Activated T-cell treated with anti-CD3 and anti-CD28 coated beads, Interleukin-2, amount 50 U/mL, for 4 hours (primary cell): ENCODE measurements at regions not wholly inside any gene's neighbourhood (a gene's known extent, or its start where the extent isn't known, plus 50 kb on each side); places are given as distances from the start of the nearest gene placed in this dataset.
A peak's percentile ranks its signal among the peaks of the same experiment; 100 is the strongest.
"Not testable (repeated sequence)": the region's sequence is repeated elsewhere in the genome, so short reads cannot be mapped to it uniquely, and the experiment has no call there.

ENCODE experiments used
- ATAC-seq, 2 donors: fragments of 200-7000 bp; cut with Tn5 transposase; one replicate each; pipeline ENCODE4 v1.10.0; 2021
- DNase-seq: peaks from one replicate; pipeline ENCODE4 v3.0.0-alpha.2; 2020
- H3K27me3 Mint-ChIP-seq: one replicate; pipeline ENCODE4 v1.8.0; 2021; ENCODE audit warnings: low read depth, mixed read lengths
- H3K36me3 Mint-ChIP-seq: one replicate; pipeline ENCODE4 v1.8.0; 2022; ENCODE audit warnings: mixed read lengths; ENCODE audit not compliant: insufficient read depth
- H3K4me1 Mint-ChIP-seq: one replicate; pipeline ENCODE4 v1.8.0; 2021; ENCODE audit warnings: low read depth, mixed read lengths
- H3K4me3 Mint-ChIP-seq: one replicate; pipeline ENCODE4 v1.8.0; 2021; ENCODE audit warnings: mild to moderate bottlenecking, moderate library complexity, mixed read lengths
- H3K9me3 Mint-ChIP-seq: one replicate; pipeline ENCODE4 v1.8.0; 2021; ENCODE audit warnings: mixed read lengths

GRCh38 chrX:39677978-39678791, 419.6 kb downstream of the BCOR start:
- no peak for ATAC-seq
- no peaks in the 10 kb centered on the region for H3K27me3 Mint-ChIP-seq
- no peaks in the 10 kb centered on the region for H3K36me3 Mint-ChIP-seq
- no peak overlapping the region for H3K4me3 Mint-ChIP-seq
- no peak for DNase-seq
- H3K9me3 Mint-ChIP-seq = no peaks in the 10 kb centered on the region
- no peaks in the 10 kb centered on the region for H3K4me1 Mint-ChIP-seq

- H3K4me1 Mint-ChIP-seq = no peaks in the 10 kb centered on the region
- no peaks in the 10 kb centered on the region for H3K9me3 Mint-ChIP-seq
- no peak overlapping the region for H3K4me3 Mint-ChIP-seq
These were observed 418.8 kb downstream of the BCOR start for GRCh38 chrX:39678914-39679313.

GRCh38 chrX:39679497-39680157, 418.1 kb downstream of the BCOR start:
- H3K27me3 Mint-ChIP-seq = no peaks in the 10 kb centered on the region
- no peak for ATAC-seq
- H3K4me3 Mint-ChIP-seq = no peak overlapping the region
- DNase-seq = no peak
- no peaks in the 10 kb centered on the region for H3K4me1 Mint-ChIP-seq
- H3K9me3 Mint-ChIP-seq = no peaks in the 10 kb centered on the region
- H3K36me3 Mint-ChIP-seq = no peaks in the 10 kb centered on the region

More at GRCh38 chrX:39678914-39679313, 418.8 kb downstream of the BCOR start:
- H3K27me3 Mint-ChIP-seq = no peaks in the 10 kb centered on the region
- H3K36me3 Mint-ChIP-seq = no peaks in the 10 kb centered on the region
- DNase-seq = no peak
- no peak for ATAC-seq

GRCh38 chrX:39681885-39682284, 415.9 kb downstream of the BCOR start:
- H3K4me1 Mint-ChIP-seq = no peaks in the 10 kb centered on the region
- DNase-seq (no peak), ATAC-seq (no peak)
- no peaks in the 10 kb centered on the region for H3K36me3 Mint-ChIP-seq
- H3K27me3 Mint-ChIP-seq = peaks cover 7% of the 10 kb centered on the region
- H3K4me3 Mint-ChIP-seq = no peak overlapping the region
- no peaks in the 10 kb centered on the region for H3K9me3 Mint-ChIP-seq

GRCh38 chrX:39682778-39683177, 415.0 kb downstream of the BCOR start:
- Mint-ChIP-seq H3K27me3 (peaks cover 12% of the 10 kb centered on the region), H3K9me3 (no peaks in the 10 kb centered on the region), H3K4me1 (no peaks in the 10 kb centered on the region), H3K36me3 (no peaks in the 10 kb centered on the region), H3K4me3 (no peak overlapping the region)
- DNase-seq (no peak), ATAC-seq (peak; percentile 66)

- H3K36me3 Mint-ChIP-seq = no peaks in the 10 kb centered on the region
- DNase-seq (no peak), ATAC-seq (no peak)
- peaks cover 19% of the 10 kb centered on the region for H3K27me3 Mint-ChIP-seq
- H3K4me1 Mint-ChIP-seq = peaks cover 2% of the 10 kb centered on the region
- no peaks in the 10 kb centered on the region for H3K9me3 Mint-ChIP-seq
- H3K4me3 Mint-ChIP-seq = no peak overlapping the region
These were observed 409.6 kb downstream of the BCOR start for GRCh38 chrX:39688219-39688575.

- Mint-ChIP-seq H3K36me3 (no peaks in the 10 kb centered on the region), H3K4me3 (no peak overlapping the region)
- ATAC-seq = peak; percentile 50 to 70
These were observed 409.0 kb downstream of the BCOR start for GRCh38 chrX:39688576-39689375.

GRCh38 chrX:39689376-39690104, 408.2 kb downstream of the BCOR start:
- peak overlapping the region; percentile 51 for H3K4me3 Mint-ChIP-seq
- H3K9me3 Mint-ChIP-seq = no peaks in the 10 kb centered on the region
- DNase-seq = no peak
- no peaks in the 10 kb centered on the region for H3K36me3 Mint-ChIP-seq
- peaks cover 2% of the 10 kb centered on the region for H3K4me1 Mint-ChIP-seq
- ATAC-seq = no peak
- peaks cover 22% of the 10 kb centered on the region for H3K27me3 Mint-ChIP-seq

More at GRCh38 chrX:39688576-39689375, 409.0 kb downstream of the BCOR start:
- Mint-ChIP-seq H3K4me1 (peaks cover 2% of the 10 kb centered on the region), H3K27me3 (peaks cover 19% of the 10 kb centered on the region), H3K9me3 (no peaks in the 10 kb centered on the region)
- no peak for DNase-seq

GRCh38 chrX:39690541-39691415, 407.0 kb downstream of the BCOR start:
- no peak for DNase-seq
- ATAC-seq = no peak
- peaks cover 21% of the 10 kb centered on the region for H3K27me3 Mint-ChIP-seq
- peaks cover 2% of the 10 kb centered on the region for H3K4me1 Mint-ChIP-seq
- no peak overlapping the region for H3K4me3 Mint-ChIP-seq
- H3K9me3 Mint-ChIP-seq = no peaks in the 10 kb centered on the region
- no peaks in the 10 kb centered on the region for H3K36me3 Mint-ChIP-seq

- Mint-ChIP-seq H3K9me3 (no peaks in the 10 kb centered on the region), H3K27me3 (peaks cover 16% of the 10 kb centered on the region), H3K36me3 (no peaks in the 10 kb centered on the region), H3K4me3 (no peak overlapping the region), H3K4me1 (peaks cover 2% of the 10 kb centered on the region)
- ATAC-seq = no peak
- no peak for DNase-seq
These were observed 406.0 kb downstream of the BCOR start for GRCh38 chrX:39691724-39692123.

GRCh38 chrX:39692796-39693195, 405.0 kb downstream of the BCOR start:
- DNase-seq (no peak), ATAC-seq (no peak)
- Mint-ChIP-seq H3K4me1 (peaks cover 2% of the 10 kb centered on the region), H3K36me3 (no peaks in the 10 kb centered on the region), H3K9me3 (no peaks in the 10 kb centered on the region), H3K27me3 (peaks cover 10% of the 10 kb centered on the region), H3K4me3 (no peak overlapping the region)

GRCh38 chrX:39693298-39693697, 404.5 kb downstream of the BCOR start:
- Mint-ChIP-seq H3K4me3 (no peak overlapping the region), H3K27me3 (peaks cover 10% of the 10 kb centered on the region), H3K9me3 (no peaks in the 10 kb centered on the region), H3K36me3 (no peaks in the 10 kb centered on the region), H3K4me1 (no peaks in the 10 kb centered on the region)
- no peak for DNase-seq
- no peak for ATAC-seq

GRCh38 chrX:39702636-39703035, 395.1 kb downstream of the BCOR start:
- not testable (repeated sequence) for H3K27me3 Mint-ChIP-seq, H3K9me3 Mint-ChIP-seq, H3K36me3 Mint-ChIP-seq, ATAC-seq, H3K4me3 Mint-ChIP-seq, H3K4me1 Mint-ChIP-seq, DNase-seq
